ENCODE measurements at regions not wholly inside any gene's neighbourhood (a gene's known extent, or its start where the extent isn't known, plus 50 kb on each side); places are given as distances from the start of the nearest gene placed in this dataset.

- ChIA-PET CTCF (no interaction called here), POLR2A (ENCODE audit: unreplicated experiment) (no interaction called here)
- no TSS peak for BruUV-seq (replicated peaks)
- Histone ChIP-seq H3K14ac (replicated peaks; ENCODE audit: low read depth, low read length) (no peak overlapping the region), H3K56ac (ENCODE audit: extremely low read depth, insufficient read depth, low read length) (no peak overlapping the region), H2AK5ac (ENCODE audit: low read depth, low read length) (no peak overlapping the region), H3K27ac (ENCODE audit: insufficient read depth, low read length) (no peak overlapping the region), H3K36me3 (ENCODE audit: control insufficient read depth, insufficient read depth, low read length) (no peaks in the 10 kb centered on the region), H2BK5ac (ENCODE audit: low read depth, low read length, poor library complexity, severe bottlenecking) (no peak overlapping the region), H4K91ac (ENCODE audit: insufficient read depth, low read depth, low read length) (no peak overlapping the region), H3K4ac (ENCODE audit: low read depth, low read length) (no peak overlapping the region), H3K23ac (ENCODE audit: low read depth, low read length) (no peak overlapping the region), H2AFZ (replicated peaks; ENCODE audit: low read length, poor library complexity) (no peak overlapping the region), H3K9me3 (ENCODE audit: control insufficient read depth, insufficient read depth, low read length) (no peaks in the 10 kb centered on the region), H4K20me1 (ENCODE audit: insufficient read depth, low read length) (no peaks in the 10 kb centered on the region), H3K27me3 (ENCODE audit: control insufficient read depth, insufficient read depth, low read length) (no peaks in the 10 kb centered on the region), H4K5ac (ENCODE audit: low read depth, low read length) (no peak overlapping the region), H2AK9ac (replicated peaks; ENCODE audit: low read depth, low read length, poor library complexity) (no peak overlapping the region), H2BK20ac (ENCODE audit: low read depth, low read length) (no peak overlapping the region), H3K4me2 (ENCODE audit: low read depth, low read length) (no peak overlapping the region), H3K4me3 (ENCODE audit: insufficient read depth, low read depth, low read length) (no peak overlapping the region), H2BK15ac (ENCODE audit: low read depth, low read length) (no peak overlapping the region), H3K4me1 (ENCODE audit: control insufficient read depth, insufficient read depth, low read length) (no peaks in the 10 kb centered on the region), H3K18ac (ENCODE audit: low read depth, low read length) (no peak overlapping the region), H3K9me1 (ENCODE audit: insufficient read depth, low read length) (no peaks in the 10 kb centered on the region), H2BK120ac (ENCODE audit: low read depth, low read length) (no peak overlapping the region), H3K79me1 (ENCODE audit: low read depth in 1 of 2, low read length in 2 of 2) (no peaks in the 10 kb centered on the region), H3K9ac (ENCODE audit: low read depth, low read length) (no peak overlapping the region), H4K8ac (ENCODE audit: low read depth in 2 of 2, low read length in 2 of 2) (no peak overlapping the region)
- intact Hi-C loops (cut with micrococcal nuclease) (no loop called here), dilution Hi-C loops (cut with HindIII; ENCODE audit: low sequenced_read_pairs, unreplicated experiment) (no loop called here), in situ Hi-C loops (cut with MboI; ENCODE audit: low sequenced_read_pairs) (no loop called here)
- ATAC-seq (ENCODE audit: low read depth) (no peak), DNase-seq (no peak)
- WGBS, 2 experiments (ENCODE audit: extremely low coverage in 2 of 2, insufficient read length in 1 of 2): 10% methylated on average over 2 of the region's 4 CpGs; no CpG with 5 or more reads in 1 of the 2 experiments
- no peak for TF ChIP-seq RFX5 (IDR thresholded peaks at IDR 0.05; ENCODE audit: low read depth, low read length)
- TF ChIP-seq SMC3 (IDR thresholded peaks at IDR 0.05; ENCODE audit: low read depth, low read length): no peak
- TF ChIP-seq MAFK (IDR thresholded peaks at IDR 0.05; ENCODE audit: low read depth, low read length): no peak
- TF ChIP-seq FOS (IDR thresholded peaks at IDR 0.05; ENCODE audit: low read depth, low read length): no peak
- no peak for TF ChIP-seq USF2 (IDR thresholded peaks at IDR 0.05; ENCODE audit: low read depth, low read length)
- no peak for TF ChIP-seq RAD21 (IDR thresholded peaks at IDR 0.05; ENCODE audit: low read length)
- TF ChIP-seq CEBPB (IDR thresholded peaks at IDR 0.05; ENCODE audit: low read depth, low read length): no peak
- no peak for TF ChIP-seq ELK1 (IDR thresholded peaks at IDR 0.05; ENCODE audit: borderline replicate concordance, low read depth, low read length)
- no peak for TF ChIP-seq MAZ (IDR thresholded peaks at IDR 0.05; ENCODE audit: borderline replicate concordance, low read depth, low read length)
- TF ChIP-seq RCOR1 (IDR thresholded peaks at IDR 0.05; ENCODE audit: insufficient replicate concordance, low read length): no peak
- TF ChIP-seq BHLHE40 (IDR thresholded peaks at IDR 0.05; ENCODE audit: low read depth, low read length): no peak
- TF ChIP-seq CTCF (conservative IDR thresholded peaks at IDR 0.05; ENCODE audit: low read depth, low read length): no peak
These were observed 307.1 kb downstream of the GRB14 start for GRCh38 chr2:164314148-164314547.

Measured in IMR-90 (cell line).